ENCODE measurements at regions not wholly inside any gene's neighbourhood (a gene's known extent, or its start where the extent isn't known, plus 50 kb on each side); places are given as distances from the start of the nearest gene placed in this dataset.
"Not testable (repeated sequence)": the region's sequence is repeated elsewhere in the genome, so short reads cannot be mapped to it uniquely, and the experiment has no call there.

DNA sequence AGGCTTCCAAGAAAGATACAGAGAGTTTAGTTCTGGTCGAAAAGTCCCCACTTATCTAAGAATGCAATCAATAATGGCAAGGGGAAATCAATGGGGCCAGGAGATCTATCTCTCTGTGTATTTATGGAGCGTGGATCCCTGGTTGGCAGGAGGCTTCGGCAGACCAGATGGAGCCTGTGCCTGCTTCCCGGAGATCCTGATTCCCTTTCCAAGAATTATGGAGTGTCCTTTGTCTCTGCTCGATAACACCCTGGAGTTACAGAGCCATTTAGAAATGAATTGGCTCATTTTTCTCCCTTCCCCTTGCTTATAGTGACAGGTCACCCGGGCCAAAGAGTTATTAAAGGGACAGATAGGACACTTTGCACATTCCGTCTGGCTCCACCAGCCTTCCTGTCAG lies 92.4 kb downstream of the ISX start:
- Histone ChIP-seq H3K36me3 (ENCODE audit: low read length) (no peaks in the 10 kb centered on the region), H3F3A (ENCODE audit: insufficient read depth) (no peaks in the 10 kb centered on the region), H3K4me3 (ENCODE audit: insufficient read depth, low read length, poor library complexity, severe bottlenecking) (no peak overlapping the region), H3K27me3 (ENCODE audit: low read length) (no peaks in the 10 kb centered on the region), H2AFZ (ENCODE audit: low read depth, low read length, severe bottlenecking) (no peak overlapping the region), H3K9me3 (ENCODE audit: insufficient read depth, low read length) (no peaks in the 10 kb centered on the region), H3K79me2 (ENCODE audit: insufficient read depth, low read length) (no peaks in the 10 kb centered on the region), H3K27ac (ENCODE audit: low read depth, low read length) (no peak overlapping the region), H4K20me1 (ENCODE audit: low read depth, low read length) (no peaks in the 10 kb centered on the region), H3K9me2 (replicated peaks; ENCODE audit: insufficient read depth, low read length) (no peaks in the 10 kb centered on the region), H3K4me2 (ENCODE audit: low read depth, low read length, poor library complexity, severe bottlenecking) (no peak overlapping the region), H3K9ac (ENCODE audit: low read length) (no peak overlapping the region)
- TF ChIP-seq, protein P1, sequence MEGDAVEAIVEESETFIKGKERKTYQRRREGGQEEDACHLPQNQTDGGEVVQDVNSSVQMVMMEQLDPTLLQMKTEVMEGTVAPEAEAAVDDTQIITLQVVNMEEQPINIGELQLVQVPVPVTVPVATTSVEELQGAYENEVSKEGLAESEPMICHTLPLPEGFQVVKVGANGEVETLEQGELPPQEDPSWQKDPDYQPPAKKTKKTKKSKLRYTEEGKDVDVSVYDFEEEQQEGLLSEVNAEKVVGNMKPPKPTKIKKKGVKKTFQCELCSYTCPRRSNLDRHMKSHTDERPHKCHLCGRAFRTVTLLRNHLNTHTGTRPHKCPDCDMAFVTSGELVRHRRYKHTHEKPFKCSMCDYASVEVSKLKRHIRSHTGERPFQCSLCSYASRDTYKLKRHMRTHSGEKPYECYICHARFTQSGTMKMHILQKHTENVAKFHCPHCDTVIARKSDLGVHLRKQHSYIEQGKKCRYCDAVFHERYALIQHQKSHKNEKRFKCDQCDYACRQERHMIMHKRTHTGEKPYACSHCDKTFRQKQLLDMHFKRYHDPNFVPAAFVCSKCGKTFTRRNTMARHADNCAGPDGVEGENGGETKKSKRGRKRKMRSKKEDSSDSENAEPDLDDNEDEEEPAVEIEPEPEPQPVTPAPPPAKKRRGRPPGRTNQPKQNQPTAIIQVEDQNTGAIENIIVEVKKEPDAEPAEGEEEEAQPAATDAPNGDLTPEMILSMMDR (IDR thresholded peaks at IDR 0.05; ENCODE audit: insufficient read depth, low read length, poor library complexity, severe bottlenecking), result no peak
- TF ChIP-seq EZH2phosphoT487 (conservative IDR thresholded peaks at IDR 0.05; ENCODE audit: low read length), result no peak

DNA sequence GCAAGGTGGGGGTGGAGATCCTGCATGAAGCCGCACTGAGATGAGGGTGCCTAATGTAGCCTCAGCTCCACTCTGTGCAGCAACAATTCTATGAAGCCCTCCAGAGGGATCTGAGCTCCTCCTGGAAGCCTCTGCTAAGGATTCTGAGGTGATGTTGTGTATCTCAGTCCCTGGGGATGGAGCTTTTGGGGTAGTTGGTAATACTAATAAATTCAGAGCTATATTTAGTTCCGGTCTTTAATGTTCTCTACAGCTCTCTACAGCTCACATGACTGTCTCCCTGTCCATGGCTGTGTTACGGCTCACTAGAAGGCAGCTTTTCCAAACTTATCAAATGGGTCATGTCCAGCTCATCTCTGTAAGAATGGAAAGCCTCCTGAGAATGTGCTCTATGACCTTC lies 93.4 kb downstream of the ISX start:
- Histone ChIP-seq H3K9me2 (replicated peaks; ENCODE audit: insufficient read depth, low read length) (no peaks in the 10 kb centered on the region), H3F3A (ENCODE audit: insufficient read depth) (no peaks in the 10 kb centered on the region), H3K4me2 (ENCODE audit: low read depth, low read length, poor library complexity, severe bottlenecking) (no peak overlapping the region), H3K27ac (ENCODE audit: low read depth, low read length) (no peak overlapping the region), H4K20me1 (ENCODE audit: low read depth, low read length) (no peaks in the 10 kb centered on the region), H3K27me3 (ENCODE audit: low read length) (no peaks in the 10 kb centered on the region), H3K36me3 (ENCODE audit: low read length) (no peaks in the 10 kb centered on the region), H3K4me3 (ENCODE audit: insufficient read depth, low read length, poor library complexity, severe bottlenecking) (no peak overlapping the region), H2AFZ (ENCODE audit: low read depth, low read length, severe bottlenecking) (no peak overlapping the region), H3K9ac (ENCODE audit: low read length) (no peak overlapping the region), H3K9me3 (ENCODE audit: insufficient read depth, low read length) (no peaks in the 10 kb centered on the region), H3K79me2 (ENCODE audit: insufficient read depth, low read length) (no peaks in the 10 kb centered on the region)
- no peak for TF ChIP-seq EZH2phosphoT487 (conservative IDR thresholded peaks at IDR 0.05; ENCODE audit: low read length)
- TF ChIP-seq, protein P1 (IDR thresholded peaks at IDR 0.05; ENCODE audit: insufficient read depth, low read length, poor library complexity, severe bottlenecking), result no peak

DNA sequence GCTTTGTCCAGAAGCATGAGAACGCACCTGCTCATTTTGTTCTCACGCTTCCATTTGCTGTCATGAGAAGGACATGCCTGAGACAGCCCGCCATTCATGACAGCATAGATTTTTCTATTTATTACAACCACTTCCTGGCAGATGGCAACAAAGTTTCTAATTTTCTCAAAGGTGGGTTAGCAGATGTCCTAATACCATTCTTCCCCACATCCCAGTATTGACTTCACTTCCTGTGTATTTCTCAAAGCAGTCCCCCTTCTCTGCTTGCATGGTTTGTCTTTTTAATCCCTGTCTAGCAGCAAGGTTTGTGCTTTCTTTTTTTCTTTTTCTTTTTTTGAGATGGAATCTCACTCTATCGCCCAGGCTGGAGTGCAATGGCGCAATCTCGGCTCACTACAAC lies 94.3 kb downstream of the ISX start:
- no peak for TF ChIP-seq EZH2phosphoT487 (conservative IDR thresholded peaks at IDR 0.05; ENCODE audit: low read length)
- TF ChIP-seq, protein P1 (IDR thresholded peaks at IDR 0.05; ENCODE audit: insufficient read depth, low read length, poor library complexity, severe bottlenecking), result no peak
- no peak overlapping the region for H3K9ac ChIP-seq (ENCODE audit: low read length)
- no peak overlapping the region for H3K4me3 ChIP-seq (ENCODE audit: insufficient read depth, low read length, poor library complexity, severe bottlenecking)
- H3K36me3 ChIP-seq (ENCODE audit: low read length), result no peaks in the 10 kb centered on the region
- H3K4me2 ChIP-seq (ENCODE audit: low read depth, low read length, poor library complexity, severe bottlenecking), result no peak overlapping the region
- H3K9me2 ChIP-seq (replicated peaks; ENCODE audit: insufficient read depth, low read length), result no peaks in the 10 kb centered on the region
- H4K20me1 ChIP-seq (ENCODE audit: low read depth, low read length), result no peaks in the 10 kb centered on the region
- H3K27me3 ChIP-seq (ENCODE audit: low read length), result no peaks in the 10 kb centered on the region
- H3K9me3 ChIP-seq (ENCODE audit: insufficient read depth, low read length), result no peaks in the 10 kb centered on the region
- no peak overlapping the region for H2AFZ ChIP-seq (ENCODE audit: low read depth, low read length, severe bottlenecking)
- no peaks in the 10 kb centered on the region for H3K79me2 ChIP-seq (ENCODE audit: insufficient read depth, low read length)
- H3K27ac ChIP-seq (ENCODE audit: low read depth, low read length), result no peak overlapping the region
- H3F3A ChIP-seq (ENCODE audit: insufficient read depth), result no peaks in the 10 kb centered on the region

DNA sequence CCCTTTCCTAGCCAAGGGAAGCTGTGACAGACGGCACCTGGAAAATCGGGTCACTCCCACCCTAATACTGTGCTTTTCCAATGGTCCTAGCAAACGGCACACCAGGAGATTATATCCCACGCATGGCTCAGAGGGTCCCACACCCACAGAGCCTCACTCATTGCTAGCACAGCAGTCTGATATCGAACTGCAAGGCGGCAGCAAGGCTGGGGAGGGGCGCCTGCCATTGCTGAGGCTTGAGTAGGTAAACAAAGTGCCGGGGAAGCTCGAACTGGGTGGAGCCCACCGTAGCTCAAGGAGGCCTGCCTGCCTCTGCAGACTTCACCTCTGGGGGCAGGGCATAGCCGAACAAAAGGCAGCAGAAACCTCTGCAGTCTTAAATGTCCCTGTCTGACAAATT lies 91.4 kb upstream of the HMGXB4 start:
- H3K4me3 ChIP-seq (ENCODE audit: insufficient read depth, low read length, poor library complexity, severe bottlenecking); H3K27ac ChIP-seq (ENCODE audit: low read depth, low read length); H2AFZ ChIP-seq (ENCODE audit: low read depth, low read length, severe bottlenecking); H4K20me1 ChIP-seq (ENCODE audit: low read depth, low read length); H3K36me3 ChIP-seq (ENCODE audit: low read length); H3K4me2 ChIP-seq (ENCODE audit: low read depth, low read length, poor library complexity, severe bottlenecking); H3K9me3 ChIP-seq (ENCODE audit: insufficient read depth, low read length); H3K9ac ChIP-seq (ENCODE audit: low read length); H3K79me2 ChIP-seq (ENCODE audit: insufficient read depth, low read length); H3K9me2 ChIP-seq (replicated peaks; ENCODE audit: insufficient read depth, low read length); H3K27me3 ChIP-seq (ENCODE audit: low read length); H3F3A ChIP-seq (ENCODE audit: insufficient read depth): not testable (repeated sequence)
